IMR-90 (cell line): ENCODE measurements at regions not wholly inside any gene's neighbourhood (a gene's known extent, or its start where the extent isn't known, plus 50 kb on each side); places are given as distances from the start of the nearest gene placed in this dataset.
A peak's percentile ranks its signal among the peaks of the same experiment; 100 is the strongest.

Experiments
- ATAC-seq: fragments of 200-7000 bp; cut with Tn5 transposase; 2 replicates; pipeline ENCODE4 v1.9.1; 2020; ENCODE audit warnings: low read depth, mild to moderate bottlenecking, moderate library complexity
- BruUV-seq: library from RNA; stranded (reverse); fragments of 400-500 nt; replicated peaks from 2 replicates; lab custom pipeline; 2021; lab: Mats Ljungman, UMichigan
- CTCF ChIA-PET: fragments of 300-600 bp; formaldehyde crosslinking; extraction: SDS; loops from one replicate; lab custom pipeline; 2021; ENCODE audit warnings: antibody characterized with exemption; lab: Yijun Ruan, JAX
- POLR2A ChIA-PET: fragments of 300-600 bp; sonication (Branson Sonifier 250); formaldehyde crosslinking; loops from one replicate; lab custom pipeline; 2022; ENCODE audit warnings: antibody characterized with exemption; ENCODE audit not compliant: unreplicated experiment; lab: Charles Lee
- DNase-seq: peaks from one replicate; pipeline ENCODE4 v3.0.0; 2013
- H2AFZ ChIP-seq: replicated peaks from 2 replicates; pipeline ENCODE3; 2013; ENCODE audit warnings: low read length, mild to moderate bottlenecking; ENCODE audit not compliant: poor library complexity
- H2AK5ac ChIP-seq: 2 replicates; pipeline ENCODE4 v1.6.1; 2013; ENCODE audit warnings: low read depth, low read length, inconsistent platforms
- H2AK9ac ChIP-seq: replicated peaks from 2 replicates; pipeline ENCODE3; 2013; ENCODE audit warnings: mild to moderate bottlenecking, low read depth, low read length, moderate library complexity; ENCODE audit not compliant: poor library complexity
- H2BK120ac ChIP-seq: 2 replicates; pipeline ENCODE4 v1.6.1; 2013; ENCODE audit warnings: low read depth, low read length, inconsistent platforms
- H2BK15ac ChIP-seq: 3 replicates; pipeline ENCODE4 v1.6.1; 2013; ENCODE audit warnings: low read depth, low read length, inconsistent platforms
- H2BK20ac ChIP-seq: 2 replicates; pipeline ENCODE4 v1.6.1; 2013; ENCODE audit warnings: low read depth, mild to moderate bottlenecking, inconsistent platforms, low read length, moderate library complexity
- H2BK5ac ChIP-seq: 2 replicates; pipeline ENCODE4 v1.6.1; 2013; ENCODE audit warnings: mild to moderate bottlenecking, low read depth, low read length, inconsistent platforms; ENCODE audit not compliant: poor library complexity, severe bottlenecking
- H3K14ac ChIP-seq: replicated peaks from 2 replicates; pipeline ENCODE4 v1.6.1; 2013; ENCODE audit warnings: low read depth, low read length, inconsistent platforms
- H3K18ac ChIP-seq: 2 replicates; pipeline ENCODE4 v1.6.1; 2013; ENCODE audit warnings: low read depth, low read length, control low read depth
- H3K23ac ChIP-seq: 2 replicates; pipeline ENCODE4 v1.6.1; 2013; ENCODE audit warnings: low read depth, low read length, inconsistent platforms
- H3K27ac ChIP-seq: 2 replicates; pipeline ENCODE4 v1.5.1; 2013; ENCODE audit warnings: mild to moderate bottlenecking, control low read depth, low read length; ENCODE audit not compliant: insufficient read depth
- H3K27me3 ChIP-seq: 2 replicates; pipeline ENCODE4 v1.6.1; 2013; ENCODE audit warnings: low read length; ENCODE audit not compliant: control insufficient read depth, insufficient read depth
- H3K36me3 ChIP-seq: 2 replicates; pipeline ENCODE4 v1.6.1; 2013; ENCODE audit warnings: low read length, mixed read lengths; ENCODE audit not compliant: control insufficient read depth, insufficient read depth
- H3K4ac ChIP-seq: 2 replicates; pipeline ENCODE4 v1.6.1; 2013; ENCODE audit warnings: low read depth, low read length, inconsistent platforms
- H3K4me1 ChIP-seq: 2 replicates; pipeline ENCODE4 v1.6.1; 2013; ENCODE audit warnings: low read length, mixed read lengths; ENCODE audit not compliant: control insufficient read depth, insufficient read depth
- H3K4me2 ChIP-seq: 2 replicates; pipeline ENCODE4 v1.6.1; 2013; ENCODE audit warnings: low read depth, mild to moderate bottlenecking, control low read depth, low read length, moderate library complexity
- H3K4me3 ChIP-seq: 2 replicates; pipeline ENCODE4 v1.5.1; 2013; ENCODE audit warnings: low read depth, mild to moderate bottlenecking, control low read depth, low read length, moderate library complexity; ENCODE audit not compliant: insufficient read depth
- H3K56ac ChIP-seq: 2 replicates; pipeline ENCODE4 v1.6.1; 2013; ENCODE audit warnings: low read length, inconsistent platforms; ENCODE audit not compliant: insufficient read depth; ENCODE audit errors: extremely low read depth
- H3K79me1 ChIP-seq, 2 experiments: 2 replicates each; pipeline ENCODE4 v1.6.1; 2013; ENCODE audit warnings: low read length in 2 of 2, inconsistent platforms in 1 of 2, low read depth in 1 of 2
- H3K9ac ChIP-seq: 2 replicates; pipeline ENCODE4 v1.6.1; 2013; ENCODE audit warnings: low read depth, low read length, control low read depth
- H3K9me1 ChIP-seq: 2 replicates; pipeline ENCODE4 v1.6.1; 2013; ENCODE audit warnings: low read length, inconsistent platforms; ENCODE audit not compliant: insufficient read depth
- H3K9me3 ChIP-seq: 2 replicates; pipeline ENCODE4 v1.6.1; 2013; ENCODE audit warnings: low read length; ENCODE audit not compliant: control insufficient read depth, insufficient read depth
- H4K20me1 ChIP-seq: 2 replicates; pipeline ENCODE4 v1.6.1; 2013; ENCODE audit warnings: low read length, inconsistent platforms; ENCODE audit not compliant: insufficient read depth
- H4K5ac ChIP-seq: 2 replicates; pipeline ENCODE4 v1.6.1; 2013; ENCODE audit warnings: mild to moderate bottlenecking, low read depth, low read length, control low read depth
- H4K8ac ChIP-seq, 2 experiments: 2 replicates each; pipeline ENCODE4 v1.6.1; 2013; ENCODE audit warnings: low read depth in 2 of 2, low read length in 2 of 2, control low read depth in 1 of 2, inconsistent platforms in 1 of 2
- H4K91ac ChIP-seq: 2 replicates; pipeline ENCODE4 v1.6.1; 2013; ENCODE audit warnings: low read depth, low read length, inconsistent platforms; ENCODE audit not compliant: insufficient read depth
- BHLHE40 ChIP-seq: fragments of 150-350 bp; IDR thresholded peaks from 2 replicates; pipeline ENCODE4 v1.6.1; 2016; ENCODE audit warnings: mild to moderate bottlenecking, low read depth, low read length
- CEBPB ChIP-seq: IDR thresholded peaks from 2 replicates; pipeline ENCODE4 v1.6.1; 2012; ENCODE audit warnings: low read depth, low read length, improper control_type of control experiment
- CHD1 ChIP-seq: IDR thresholded peaks from 2 replicates; pipeline ENCODE4 v1.6.1; 2012; ENCODE audit warnings: low read depth, low read length, improper control_type of control experiment
- FOS ChIP-seq: fragments of 150-350 bp; IDR thresholded peaks from 2 replicates; pipeline ENCODE4 v1.6.1; 2016; ENCODE audit warnings: low read depth, low read length
- MAFK ChIP-seq: IDR thresholded peaks from 2 replicates; pipeline ENCODE4 v1.6.1; 2012; ENCODE audit warnings: low read depth, low read length, improper control_type of control experiment
- MAZ ChIP-seq: IDR thresholded peaks from 2 replicates; pipeline ENCODE4 v1.6.1; 2012; ENCODE audit warnings: low read depth, mild to moderate bottlenecking, low read length, improper control_type of control experiment, moderate library complexity, borderline replicate concordance
- MXI1 ChIP-seq: IDR thresholded peaks from 2 replicates; pipeline ENCODE4 v1.6.1; 2012; ENCODE audit warnings: low read depth, mild to moderate bottlenecking, low read length, moderate library complexity, borderline replicate concordance
- NFE2L2 ChIP-seq: fragments of 150-350 bp; IDR thresholded peaks from 2 replicates; pipeline ENCODE4 v1.6.1; 2016; ENCODE audit warnings: low read depth, mild to moderate bottlenecking, low read length
- POLR2A ChIP-seq: IDR thresholded peaks from 2 replicates; pipeline ENCODE4 v1.6.1; 2012; ENCODE audit warnings: mild to moderate bottlenecking, low read depth, low read length
- RAD21 ChIP-seq: IDR thresholded peaks from 2 replicates; pipeline ENCODE4 v1.6.1; 2012; ENCODE audit warnings: low read length, improper control_type of control experiment
- RCOR1 ChIP-seq: IDR thresholded peaks from 2 replicates; pipeline ENCODE4 v1.6.1; 2012; ENCODE audit warnings: mild to moderate bottlenecking, low read length, improper control_type of control experiment; ENCODE audit not compliant: insufficient replicate concordance
- RFX5 ChIP-seq: IDR thresholded peaks from 2 replicates; pipeline ENCODE4 v1.8.0; 2012; ENCODE audit warnings: low read depth, mild to moderate bottlenecking, low read length, moderate library complexity
- SMC3 ChIP-seq: fragments of 150-350 bp; IDR thresholded peaks from 2 replicates; pipeline ENCODE4 v1.6.1; 2016; ENCODE audit warnings: low read depth, mild to moderate bottlenecking, antibody characterized with exemption, low read length, moderate library complexity
- dilution Hi-C: fragments of 300-500 bp; cut with HindIII; formaldehyde crosslinking; loops from one replicate; pipeline ENCODE4 v1.14.3; 2018; ENCODE audit warnings: low sequenced_read_pairs; ENCODE audit not compliant: unreplicated experiment
- in situ Hi-C: fragments of 300-500 bp; cut with MboI; formaldehyde crosslinking; loops from 3 replicates; pipeline ENCODE4 v1.14.3; 2019; ENCODE audit warnings: low sequenced_read_pairs, inconsistent platforms, mixed read lengths
- intact Hi-C: fragments of 100-400 bp; cut with micrococcal nuclease; formaldehyde crosslinking; loops from 2 replicates; pipeline ENCODE4 v1.10.0; 2022
- TF ChIP-seq, protein P1 (sequence below): fragments of 150-350 bp; IDR thresholded peaks from 2 replicates; pipeline ENCODE4 v1.6.1; 2016; ENCODE audit warnings: low read depth, mild to moderate bottlenecking, low read length, moderate library complexity, borderline replicate concordance
- TF ChIP-seq, protein P2 (sequence below): fragments of 150-350 bp; IDR thresholded peaks from 2 replicates; pipeline ENCODE4 v1.6.1; 2017; ENCODE audit warnings: mild to moderate bottlenecking, antibody characterized with exemption, low read length, low read depth
- TF ChIP-seq, protein P3 (sequence below): conservative IDR thresholded peaks from 2 replicates; pipeline ENCODE4 v1.5.1; 2012; ENCODE audit warnings: mild to moderate bottlenecking, low read depth, low read length, improper control_type of control experiment

DNA sequence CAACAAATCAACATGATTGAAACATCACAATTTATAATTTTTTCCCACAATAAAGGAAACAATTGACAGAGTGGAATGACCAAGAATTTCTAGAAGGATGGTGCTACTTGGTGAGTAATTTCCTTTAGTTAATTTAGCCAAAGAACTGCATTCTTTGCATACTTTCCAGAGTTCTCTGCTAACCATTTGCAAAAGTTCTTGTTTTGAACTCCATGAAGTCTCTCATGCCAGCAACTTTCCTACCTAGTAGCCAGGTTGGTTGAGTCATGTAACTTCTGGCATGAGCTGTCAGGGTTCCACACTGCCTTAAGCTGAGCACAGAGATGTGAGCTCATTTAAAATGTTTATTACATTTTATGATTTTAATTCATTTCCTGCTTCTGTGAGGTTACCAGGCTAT is 539.6 kb downstream of the PID1 start:
- Histone ChIP-seq H3K4me1 (no peaks in the 10 kb centered on the region), H3K4ac (no peak overlapping the region), H3K18ac (no peak overlapping the region), H3K14ac (no peak overlapping the region), H3K9me1 (no peaks in the 10 kb centered on the region), H2AK9ac (no peak overlapping the region), H2BK15ac (no peak overlapping the region), H2BK120ac (no peak overlapping the region), H3K9ac (no peak overlapping the region), H4K20me1 (no peaks in the 10 kb centered on the region), H2BK5ac (no peak overlapping the region), H4K91ac (no peak overlapping the region), H3K27me3 (no peaks in the 10 kb centered on the region), H3K4me2 (no peak overlapping the region), H2AFZ (no peak overlapping the region), H3K4me3 (no peak overlapping the region), H2BK20ac (no peak overlapping the region), H3K79me1 (no peaks in the 10 kb centered on the region), H3K23ac (no peak overlapping the region), H2AK5ac (no peak overlapping the region), H3K56ac (no peak overlapping the region), H4K8ac (no peak overlapping the region), H3K27ac (no peak overlapping the region), H4K5ac (no peak overlapping the region), H3K9me3 (0 out of 2 replicates have a peak, but pooled peaks cover 3% of the 10 kb centered on the region), H3K36me3 (no peaks in the 10 kb centered on the region)
- in situ Hi-C loops = no loop called here
- intact Hi-C loops = no loop called here
- ATAC-seq = no peak; the same call in 1 of the 2 replicates
- TF ChIP-seq RAD21 (no peak), CEBPB (no peak), BHLHE40 (no peak), FOS (no peak), RCOR1 (no peak), MAFK (no peak), SMC3 (no peak), MAZ (no peak), NFE2L2 (no peak), CHD1 (no peak), MXI1 (no peak), RFX5 (no peak), POLR2A (no peak)
- TF ChIP-seq, protein P1, sequence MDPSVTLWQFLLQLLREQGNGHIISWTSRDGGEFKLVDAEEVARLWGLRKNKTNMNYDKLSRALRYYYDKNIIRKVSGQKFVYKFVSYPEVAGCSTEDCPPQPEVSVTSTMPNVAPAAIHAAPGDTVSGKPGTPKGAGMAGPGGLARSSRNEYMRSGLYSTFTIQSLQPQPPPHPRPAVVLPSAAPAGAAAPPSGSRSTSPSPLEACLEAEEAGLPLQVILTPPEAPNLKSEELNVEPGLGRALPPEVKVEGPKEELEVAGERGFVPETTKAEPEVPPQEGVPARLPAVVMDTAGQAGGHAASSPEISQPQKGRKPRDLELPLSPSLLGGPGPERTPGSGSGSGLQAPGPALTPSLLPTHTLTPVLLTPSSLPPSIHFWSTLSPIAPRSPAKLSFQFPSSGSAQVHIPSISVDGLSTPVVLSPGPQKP = no peak
- TF ChIP-seq, protein P2, sequence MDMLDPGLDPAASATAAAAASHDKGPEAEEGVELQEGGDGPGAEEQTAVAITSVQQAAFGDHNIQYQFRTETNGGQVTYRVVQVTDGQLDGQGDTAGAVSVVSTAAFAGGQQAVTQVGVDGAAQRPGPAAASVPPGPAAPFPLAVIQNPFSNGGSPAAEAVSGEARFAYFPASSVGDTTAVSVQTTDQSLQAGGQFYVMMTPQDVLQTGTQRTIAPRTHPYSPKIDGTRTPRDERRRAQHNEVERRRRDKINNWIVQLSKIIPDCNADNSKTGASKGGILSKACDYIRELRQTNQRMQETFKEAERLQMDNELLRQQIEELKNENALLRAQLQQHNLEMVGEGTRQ = no peak
- TF ChIP-seq, protein P3, sequence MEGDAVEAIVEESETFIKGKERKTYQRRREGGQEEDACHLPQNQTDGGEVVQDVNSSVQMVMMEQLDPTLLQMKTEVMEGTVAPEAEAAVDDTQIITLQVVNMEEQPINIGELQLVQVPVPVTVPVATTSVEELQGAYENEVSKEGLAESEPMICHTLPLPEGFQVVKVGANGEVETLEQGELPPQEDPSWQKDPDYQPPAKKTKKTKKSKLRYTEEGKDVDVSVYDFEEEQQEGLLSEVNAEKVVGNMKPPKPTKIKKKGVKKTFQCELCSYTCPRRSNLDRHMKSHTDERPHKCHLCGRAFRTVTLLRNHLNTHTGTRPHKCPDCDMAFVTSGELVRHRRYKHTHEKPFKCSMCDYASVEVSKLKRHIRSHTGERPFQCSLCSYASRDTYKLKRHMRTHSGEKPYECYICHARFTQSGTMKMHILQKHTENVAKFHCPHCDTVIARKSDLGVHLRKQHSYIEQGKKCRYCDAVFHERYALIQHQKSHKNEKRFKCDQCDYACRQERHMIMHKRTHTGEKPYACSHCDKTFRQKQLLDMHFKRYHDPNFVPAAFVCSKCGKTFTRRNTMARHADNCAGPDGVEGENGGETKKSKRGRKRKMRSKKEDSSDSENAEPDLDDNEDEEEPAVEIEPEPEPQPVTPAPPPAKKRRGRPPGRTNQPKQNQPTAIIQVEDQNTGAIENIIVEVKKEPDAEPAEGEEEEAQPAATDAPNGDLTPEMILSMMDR = no peak
- ChIA-PET POLR2A (no interaction called here), CTCF (no interaction called here)
- no TSS peak for BruUV-seq
- DNase-seq = peak; percentile 68
- dilution Hi-C loops = no loop called here
